HK-2 (cell line): ENCODE measurements at regions not wholly inside any gene's neighbourhood (a gene's known extent, or its start where the extent isn't known, plus 50 kb on each side); places are given as distances from the start of the nearest gene placed in this dataset.

Source experiments
- DNase-seq: peaks from one replicate; pipeline ENCODE4 v3.0.0-alpha.2; 2018; ENCODE audit not compliant: unreplicated experiment

DNA sequence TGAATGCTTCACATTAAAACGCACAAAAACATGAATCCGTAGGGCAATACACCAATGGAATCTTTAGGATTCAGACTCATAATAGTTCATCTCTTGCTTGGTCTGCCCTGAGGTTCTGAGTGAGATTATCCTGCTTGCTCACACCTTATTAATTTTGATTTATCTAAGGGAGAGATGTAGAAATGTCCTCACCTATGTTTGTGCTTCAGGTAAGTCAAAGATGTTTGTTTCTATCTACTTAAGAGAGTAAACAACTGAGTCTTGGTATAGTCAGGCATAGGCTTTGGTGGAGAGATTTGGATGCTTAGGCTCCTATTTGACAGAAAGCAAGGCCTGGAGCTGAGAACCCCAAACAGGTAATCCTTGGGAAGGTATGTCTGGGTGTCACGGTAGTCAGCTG lies 231.0 kb upstream of the TNP1 start:
- no peak for DNase-seq

DNA sequence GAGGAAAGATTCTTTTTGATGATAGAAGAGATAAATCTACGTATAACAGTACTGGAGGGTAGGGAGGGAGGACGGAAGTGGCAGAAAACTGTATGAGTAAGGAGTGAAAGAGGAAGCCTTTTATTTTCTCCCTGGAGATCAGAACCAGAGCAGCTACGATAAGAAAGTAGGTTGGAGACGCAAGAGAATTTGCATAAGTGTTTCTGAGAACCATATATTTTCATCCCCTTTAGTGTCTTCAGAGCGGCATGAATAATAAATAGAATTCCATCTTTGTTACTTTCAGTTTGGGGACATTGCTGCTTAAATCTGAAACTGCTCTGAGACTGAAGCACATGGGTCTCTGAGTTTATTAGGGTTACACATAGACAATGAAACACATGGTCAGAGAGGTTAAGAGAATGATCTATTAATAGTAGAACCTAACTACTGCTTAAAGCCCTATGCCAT lies 230.2 kb upstream of the TNP1 start:
- DNase-seq = no peak

DNA sequence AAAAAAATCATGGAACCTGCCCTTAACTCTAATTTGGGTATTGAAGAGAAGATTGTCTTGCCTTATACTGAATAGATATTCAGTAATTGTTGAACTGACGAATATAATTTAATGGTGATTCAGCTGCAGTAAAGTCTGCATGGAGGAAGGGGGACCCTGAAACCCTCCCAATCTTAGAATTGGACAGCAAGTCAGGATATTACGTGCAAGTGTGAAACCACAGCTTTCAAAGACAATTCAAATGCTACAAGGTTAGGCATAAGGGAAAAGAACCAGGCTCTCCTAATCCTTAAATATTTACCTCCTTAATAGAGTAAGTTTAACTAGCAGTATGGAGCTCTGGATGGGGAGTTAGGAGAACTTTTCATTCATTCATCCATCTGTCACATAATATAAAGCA lies 226.9 kb upstream of the TNP1 start:
- DNase-seq = no peak

DNA sequence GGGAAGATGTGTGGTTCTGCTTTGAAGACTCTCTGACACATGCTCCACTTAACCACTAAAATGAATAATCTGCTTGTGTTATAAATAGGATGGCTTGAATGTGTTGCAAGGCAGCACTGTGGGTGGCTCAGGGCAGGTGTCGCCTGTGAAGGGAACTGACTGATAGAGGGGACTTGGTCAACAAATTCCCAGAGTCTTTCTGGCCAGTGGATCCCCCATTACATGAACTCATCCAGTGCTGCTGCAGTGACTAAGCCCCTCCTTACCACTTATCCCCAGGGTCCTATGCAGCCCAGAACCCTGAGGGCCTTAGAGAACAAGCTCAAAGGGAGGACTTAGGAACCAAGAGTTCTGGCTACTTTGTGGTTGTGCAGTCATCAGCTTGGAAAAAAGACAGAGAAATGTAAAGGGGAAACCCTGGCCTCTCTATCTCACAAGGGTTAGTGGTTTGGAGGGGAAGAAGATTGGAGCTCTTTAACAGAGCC lies 226.2 kb upstream of the TNP1 start:
- no peak for DNase-seq

DNA sequence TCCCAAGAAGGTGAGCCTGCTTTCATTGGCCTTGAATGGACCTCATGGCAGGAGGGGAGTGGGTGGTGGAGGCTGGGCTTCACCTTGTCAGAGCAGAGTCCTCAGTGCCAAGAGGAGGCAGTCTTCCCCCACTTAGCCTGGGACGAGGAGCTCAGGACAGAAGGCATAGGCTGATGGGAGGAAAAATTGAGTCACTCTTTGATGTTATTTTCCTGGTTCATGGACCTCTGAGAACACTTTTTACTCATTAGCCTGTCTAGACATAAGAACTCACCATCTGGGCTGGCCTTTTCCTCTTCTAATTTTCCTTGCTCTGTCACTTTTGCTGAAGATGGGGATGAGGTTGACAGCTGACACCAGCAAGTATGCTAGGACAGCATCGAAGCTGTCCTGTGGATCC lies 225.7 kb upstream of the TNP1 start:
- DNase-seq = no peak

DNA sequence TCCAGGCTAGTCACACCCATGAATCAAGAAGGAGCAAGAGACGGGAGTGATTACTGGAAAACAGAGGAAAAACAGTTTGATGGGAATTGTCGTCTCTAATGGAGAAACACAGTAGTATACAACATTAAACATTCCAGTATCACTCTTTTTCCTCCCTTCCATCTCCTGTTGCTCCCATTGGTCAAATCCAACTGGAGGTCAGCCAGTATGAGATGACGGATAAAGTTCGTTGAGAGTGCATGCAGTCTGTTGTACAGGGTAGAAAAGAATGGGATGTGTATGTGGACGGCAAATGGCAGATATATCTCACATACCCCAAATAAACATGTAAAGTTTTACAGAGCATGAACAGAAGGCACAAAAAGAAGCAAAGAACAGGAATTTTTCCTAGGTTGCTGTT lies 221.9 kb upstream of the TNP1 start:
- DNase-seq = no peak

DNA sequence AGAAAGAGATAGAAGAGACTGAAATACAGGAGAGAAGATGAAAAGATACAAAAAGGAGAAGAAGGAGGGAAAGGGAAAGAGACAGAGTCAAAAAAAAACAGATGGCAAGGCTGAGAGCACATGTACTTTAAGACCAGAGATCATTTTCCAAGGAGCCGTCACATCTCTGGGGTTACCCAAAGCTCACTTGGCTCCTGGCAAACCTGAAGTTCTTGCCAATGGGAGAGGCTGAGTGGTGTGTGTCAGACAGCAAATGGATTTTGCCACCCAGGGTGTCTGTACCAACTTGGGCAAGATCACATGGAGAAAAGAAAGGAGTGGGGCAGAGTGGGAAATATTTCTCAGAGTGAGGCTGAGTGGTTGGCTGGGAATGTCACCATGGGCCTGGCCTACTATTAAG lies 219.3 kb upstream of the TNP1 start:
- DNase-seq = no peak

DNA sequence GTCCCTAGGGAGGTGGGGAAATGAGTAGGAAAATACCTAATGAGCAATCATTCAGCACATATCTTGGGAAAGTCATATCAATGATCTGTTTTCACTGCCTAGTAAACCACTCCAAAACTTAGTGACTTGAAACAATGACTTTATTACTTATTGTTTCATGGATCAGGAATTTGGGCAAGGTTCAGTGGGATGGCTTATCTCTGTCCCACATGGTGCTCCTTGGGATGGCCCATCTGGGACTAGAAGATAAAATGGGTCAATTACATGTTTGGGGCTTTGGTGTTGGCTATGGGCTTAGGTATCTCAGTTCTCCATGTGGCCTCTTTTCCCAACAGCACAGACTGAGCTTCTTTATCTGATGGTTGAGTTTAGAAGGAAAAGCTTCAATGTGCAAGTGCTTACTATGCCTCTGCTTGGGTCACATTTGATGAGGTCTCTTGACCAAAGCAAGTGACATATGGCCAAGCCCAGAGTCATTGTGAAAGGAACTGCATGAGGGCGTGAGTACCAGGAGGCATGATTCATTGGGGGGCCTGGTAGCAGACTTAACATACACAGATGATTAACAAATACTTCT lies 218.1 kb upstream of the TNP1 start:
- peak; percentile 36 for DNase-seq

DNA sequence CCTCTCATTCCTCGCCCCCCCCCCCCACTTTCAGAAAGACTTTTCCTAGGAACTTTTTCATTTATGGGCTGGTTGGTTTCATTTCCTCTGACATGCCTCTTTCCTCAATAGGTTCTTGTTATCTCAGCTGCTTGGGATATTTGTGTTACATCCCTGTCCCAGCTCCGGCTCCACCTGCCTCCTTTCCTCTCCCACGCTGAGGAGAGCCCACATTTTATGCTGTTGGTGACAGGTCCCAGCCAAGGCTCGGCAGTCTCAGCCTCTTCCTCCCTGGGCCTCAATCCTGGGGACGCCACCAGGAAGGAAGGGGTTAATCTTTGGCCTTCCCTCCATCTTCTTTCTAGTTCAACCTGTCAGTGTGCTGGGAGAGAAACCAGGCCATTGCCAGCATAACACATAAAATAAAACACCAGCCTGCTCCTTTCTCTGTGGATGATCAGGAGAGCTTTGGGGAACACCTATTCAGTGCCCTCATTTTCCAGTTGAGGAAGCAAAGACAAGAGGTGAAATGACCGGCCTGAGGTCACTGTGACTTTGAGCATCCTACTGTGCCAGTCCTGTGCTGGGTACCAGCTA lies 216.9 kb upstream of the TNP1 start:
- no peak for DNase-seq

DNA sequence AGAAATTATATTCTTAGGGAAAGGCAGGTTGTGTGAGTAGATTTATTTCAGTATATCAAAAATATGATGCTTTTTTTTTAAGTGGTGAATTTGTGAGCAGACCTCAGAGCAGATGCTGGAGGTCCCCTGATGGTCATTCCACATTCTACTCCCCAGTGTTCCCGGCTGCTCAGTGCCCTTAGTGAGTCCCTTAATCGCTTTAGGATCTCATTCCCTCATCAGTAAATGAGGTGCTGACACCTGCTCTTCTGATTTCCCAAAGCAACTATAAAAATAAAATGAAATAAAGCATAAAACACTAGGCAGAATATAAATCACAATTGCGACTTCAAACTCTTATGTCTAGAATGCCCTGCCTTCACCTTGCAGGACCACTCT lies 216.2 kb upstream of the TNP1 start:
- DNase-seq = no peak

DNA sequence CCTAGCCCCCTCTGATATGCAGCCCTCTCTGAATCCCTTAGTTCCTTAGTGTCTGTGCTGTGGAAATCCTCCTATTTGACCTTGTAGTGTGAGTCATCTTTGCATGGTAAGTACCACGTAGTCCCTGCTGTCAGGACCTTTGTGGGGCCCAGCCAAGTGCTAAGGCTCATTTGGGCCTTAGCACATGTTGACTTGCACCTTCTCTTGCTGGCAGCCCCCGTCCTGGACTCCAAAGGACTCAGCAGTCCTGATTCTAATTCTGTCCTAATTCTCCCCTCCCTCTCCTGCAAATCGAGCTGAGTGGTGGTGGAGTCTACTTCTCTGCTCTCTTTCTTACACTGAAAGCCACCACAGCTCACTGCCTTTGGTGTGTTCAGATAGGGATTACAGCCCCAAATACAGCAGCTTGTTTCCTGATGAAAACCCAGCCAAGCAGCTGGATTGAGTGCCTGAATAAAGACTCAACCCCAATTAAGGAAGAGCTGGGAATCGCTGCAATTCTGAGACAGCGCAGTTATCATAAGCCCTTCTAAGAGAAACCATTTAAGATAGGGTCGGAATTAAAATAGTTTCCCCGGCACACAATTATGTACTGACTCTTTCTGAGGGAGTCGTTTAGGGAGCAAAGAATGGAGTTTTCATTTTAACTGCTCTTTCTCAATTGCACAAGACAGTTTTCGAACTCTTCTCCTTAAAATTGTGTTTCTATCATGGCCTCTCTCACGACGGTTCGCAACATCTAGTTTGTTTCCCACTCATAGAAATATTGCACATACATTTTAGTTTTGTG lies 215.6 kb upstream of the TNP1 start:
- DNase-seq = peak; percentile 14

DNA sequence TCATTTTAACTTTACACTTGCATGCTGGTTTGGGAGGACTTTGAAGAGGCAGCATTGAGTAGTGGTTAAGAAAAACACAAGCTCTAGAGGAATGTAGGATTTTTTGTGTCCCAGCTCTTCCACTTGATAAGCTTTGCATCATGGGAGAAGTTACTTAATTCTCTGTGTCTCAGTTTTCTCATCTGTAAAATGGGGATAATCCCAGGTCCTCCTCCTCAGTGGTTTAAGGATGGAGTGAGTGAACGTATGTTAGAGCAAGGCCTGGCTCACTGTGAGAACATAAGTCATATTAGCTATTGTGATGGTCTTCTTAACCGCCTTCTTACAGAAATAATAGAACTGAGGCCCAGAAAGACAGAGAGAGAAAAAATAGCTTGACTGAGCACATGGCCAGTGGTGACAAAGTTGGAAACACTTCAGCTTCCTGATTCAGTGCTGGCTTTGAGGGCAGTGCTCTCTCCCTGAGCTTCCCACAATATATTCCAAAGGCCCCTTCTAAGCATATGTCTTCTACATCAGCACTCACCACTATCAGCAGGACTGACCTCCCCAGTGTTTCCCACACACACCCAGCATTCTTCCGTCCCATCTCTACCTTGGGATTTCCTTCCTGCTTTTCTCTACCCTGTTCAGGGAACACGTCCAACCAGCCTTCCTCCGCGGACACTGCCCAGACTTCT lies 214.9 kb upstream of the TNP1 start:
- no peak for DNase-seq

DNA sequence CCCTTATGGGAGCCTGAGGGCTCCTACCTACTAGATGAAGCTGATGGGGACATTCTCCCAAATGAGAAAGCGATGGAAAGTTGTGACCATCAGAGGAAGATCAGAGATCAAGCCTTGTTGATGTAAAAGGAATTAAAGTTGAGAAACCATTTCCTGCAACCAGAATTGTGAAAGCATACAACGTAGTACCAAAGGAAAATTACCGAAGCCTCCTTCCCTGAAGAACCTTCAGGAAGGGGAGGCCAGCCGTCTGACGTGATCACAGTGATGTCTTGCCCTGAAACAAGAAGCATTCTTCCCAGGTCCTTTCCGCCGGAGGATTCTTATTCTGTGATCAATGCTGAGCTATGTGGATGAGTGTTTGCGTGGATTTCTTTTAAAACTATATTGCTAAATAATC lies 211.6 kb upstream of the TNP1 start:
- no peak for DNase-seq

DNA sequence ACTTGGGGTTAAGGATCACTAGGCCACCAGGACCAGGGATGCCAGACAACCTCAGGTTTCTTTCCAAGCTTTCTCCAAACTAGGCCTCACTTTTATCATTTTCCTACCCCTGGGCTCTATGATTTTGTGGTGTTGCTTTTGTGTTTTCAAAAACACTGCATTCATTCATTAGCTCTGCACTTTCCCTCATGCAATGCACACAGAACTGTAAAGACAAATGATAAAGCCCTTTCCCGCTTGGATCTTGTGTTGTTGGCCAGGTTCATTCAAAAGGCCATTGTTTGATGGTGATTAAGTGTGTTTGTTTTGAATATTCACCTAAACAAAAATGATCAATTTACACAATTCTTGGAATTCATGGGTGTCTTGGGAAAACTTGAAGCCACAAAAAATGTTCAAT lies 210.7 kb upstream of the TNP1 start:
- DNase-seq = no peak

DNA sequence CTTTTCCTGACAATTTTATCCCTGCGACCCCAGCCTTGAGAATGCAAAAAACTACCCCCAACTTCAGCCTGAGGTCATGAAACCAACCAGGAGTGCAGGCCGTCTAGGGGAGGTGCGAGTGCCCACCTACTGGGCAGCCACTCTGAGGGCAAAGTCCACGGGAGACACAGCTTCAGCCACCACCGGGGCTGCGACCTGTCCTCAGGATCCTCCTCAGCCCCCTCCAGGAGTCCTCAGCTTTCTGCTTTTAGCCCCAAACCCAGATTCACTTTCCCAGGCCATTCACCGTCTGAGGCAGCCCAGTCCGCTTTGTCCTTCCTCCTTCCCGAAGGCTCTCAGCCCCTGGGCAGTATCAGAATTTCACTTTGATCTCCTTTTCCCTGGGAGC lies 210.2 kb upstream of the TNP1 start:
- no peak for DNase-seq

DNA sequence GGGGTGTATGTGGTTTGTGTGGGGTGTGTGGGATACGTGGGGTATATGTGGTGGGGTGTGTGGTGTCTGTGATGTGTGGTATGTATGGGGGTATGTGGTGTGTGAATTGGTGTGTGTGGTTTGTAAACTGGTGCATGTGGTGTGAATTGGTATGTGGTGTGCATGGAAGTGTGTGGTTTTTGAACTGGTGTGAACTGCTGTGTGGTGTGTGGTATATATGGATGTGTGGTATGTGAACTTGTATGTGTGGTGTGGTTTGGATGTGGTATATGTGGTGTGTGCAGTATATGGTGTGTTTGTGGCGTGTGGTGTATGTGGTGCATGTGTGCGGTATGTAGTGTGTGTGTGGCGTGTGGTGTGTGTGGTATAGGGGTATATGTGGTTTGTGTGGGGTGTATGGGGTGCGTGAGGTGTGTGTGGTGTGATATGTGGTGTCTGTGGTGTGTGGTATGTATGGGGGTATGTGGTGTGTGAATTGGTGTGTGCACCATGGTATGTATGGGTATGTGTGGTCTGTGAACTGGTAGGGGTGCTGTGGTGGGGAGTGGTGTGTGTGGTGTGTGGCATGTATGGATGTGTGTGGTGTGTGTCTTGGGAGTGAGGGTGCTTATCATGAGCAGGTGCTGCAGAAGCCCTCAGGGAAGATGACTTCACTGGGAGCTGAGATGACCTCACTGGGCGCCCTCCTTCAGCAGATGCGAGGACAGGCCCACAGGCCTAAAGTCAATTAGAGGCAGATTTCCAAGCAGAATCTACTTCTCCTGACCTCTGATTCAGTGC lies 209.6 kb upstream of the TNP1 start:
- no peak for DNase-seq

DNA sequence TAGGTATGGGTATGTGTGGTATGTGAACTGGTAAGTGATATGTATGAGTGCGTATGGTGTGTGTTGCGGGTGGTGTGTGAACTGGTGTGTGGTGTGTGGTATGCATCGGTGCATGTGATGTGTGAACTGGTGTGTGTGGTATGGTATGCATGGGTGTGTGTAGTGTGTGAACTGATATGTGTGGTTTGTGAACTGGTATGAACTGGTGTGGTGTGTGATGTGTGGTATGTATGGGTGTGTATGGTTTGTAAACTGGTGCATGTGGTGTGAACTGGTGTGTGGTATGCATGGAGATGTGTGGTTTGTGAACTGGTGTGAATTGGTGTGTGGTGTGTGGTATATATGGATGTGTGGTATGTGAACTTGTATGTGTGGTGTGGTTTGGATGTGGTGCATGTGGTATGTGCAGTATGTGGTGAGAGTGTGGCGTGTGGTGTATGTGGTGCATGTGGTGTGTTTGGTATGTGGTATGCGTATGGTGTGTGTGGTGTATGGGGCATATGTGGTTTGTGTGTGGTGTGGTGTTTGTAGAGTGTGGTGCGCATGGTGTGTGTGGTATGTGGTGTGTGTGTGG lies 208.9 kb upstream of the TNP1 start:
- DNase-seq = no peak

DNA sequence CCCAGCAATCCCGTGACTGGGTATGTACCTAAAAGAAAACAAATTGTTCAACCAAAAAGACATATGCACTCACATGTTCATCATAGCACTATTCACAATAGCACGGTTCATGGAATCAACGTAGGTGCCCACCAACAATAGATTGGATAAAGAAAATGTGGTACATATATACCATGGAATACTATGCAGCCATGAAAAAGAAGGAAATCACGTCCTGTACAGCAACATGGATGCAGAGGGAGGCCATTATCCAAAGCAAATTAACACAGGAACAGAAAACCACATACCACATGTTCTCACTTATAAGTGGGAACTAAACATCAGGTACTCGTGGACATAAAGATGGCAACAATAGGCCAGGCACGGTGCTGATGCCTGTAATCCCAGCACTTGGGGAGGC lies 207.9 kb upstream of the TNP1 start:
- DNase-seq = no peak

DNA sequence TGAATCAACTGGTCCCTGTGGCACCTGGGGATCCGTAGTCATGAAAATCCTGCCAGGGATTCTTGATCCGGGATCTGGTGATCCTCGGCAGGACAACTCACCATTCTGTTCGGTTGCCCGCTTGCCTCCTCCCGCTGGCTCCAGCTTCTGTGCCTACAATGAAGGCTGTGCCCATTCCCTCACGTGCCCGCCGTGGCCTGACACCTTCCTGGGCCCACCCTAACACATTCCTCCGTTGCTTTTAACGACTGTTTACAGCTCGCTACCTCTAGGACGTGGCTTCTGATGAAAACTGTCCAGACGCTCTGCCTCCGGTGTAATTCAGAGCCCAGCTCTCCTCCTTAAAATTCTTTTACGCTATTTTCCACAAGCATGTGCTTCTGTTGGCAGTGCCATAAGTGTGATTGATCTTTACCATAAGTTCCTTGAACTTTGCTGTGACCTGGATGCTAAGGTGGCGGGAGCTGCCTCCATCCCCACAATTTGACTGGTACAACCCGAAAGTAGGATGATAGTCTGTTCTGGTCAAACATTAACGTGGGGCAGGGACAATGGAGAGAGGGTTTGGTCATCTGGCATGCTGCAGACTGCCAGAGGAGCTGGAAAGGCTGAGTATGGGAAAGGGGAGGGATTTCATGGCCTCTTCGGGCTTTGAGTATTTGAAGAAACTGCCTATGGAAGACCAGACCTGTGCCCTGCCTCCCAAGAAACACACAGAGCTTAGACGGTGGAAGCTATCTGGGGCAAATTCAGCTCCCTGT lies 206.8 kb upstream of the TNP1 start:
- no peak for DNase-seq

DNA sequence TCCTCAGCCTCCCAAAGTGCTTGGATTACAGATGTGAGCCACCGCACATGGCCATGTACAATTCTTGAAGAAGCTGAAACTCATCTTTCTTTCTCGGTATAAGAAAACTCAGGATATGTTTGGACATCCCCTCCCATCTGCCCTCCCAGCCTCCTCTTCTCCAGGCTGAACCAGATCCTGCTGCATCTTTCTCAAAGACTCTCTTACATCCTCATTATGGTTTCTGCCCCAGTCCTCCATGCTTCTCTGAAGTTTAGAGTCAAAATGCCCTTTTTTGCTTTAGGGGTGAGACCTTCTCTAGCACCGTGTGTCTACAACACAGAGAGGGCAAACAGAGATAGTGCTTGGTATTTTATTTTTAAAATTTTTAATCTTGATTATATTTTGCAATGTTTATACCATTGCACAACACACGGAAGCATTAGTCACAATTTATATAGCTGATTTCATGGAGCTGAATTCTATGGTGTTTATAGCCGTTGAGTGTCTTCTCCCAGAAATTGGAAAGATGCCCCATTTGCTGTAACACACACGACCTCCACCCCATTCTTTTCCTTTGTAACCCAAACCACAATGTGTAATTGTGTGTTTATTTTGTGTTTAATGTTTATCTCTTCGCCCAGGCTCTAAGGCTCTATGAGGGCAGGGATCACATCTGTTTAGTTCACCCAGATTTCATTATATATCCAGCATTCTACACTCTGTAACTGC lies 206.0 kb upstream of the TNP1 start:
- no peak for DNase-seq

DNA sequence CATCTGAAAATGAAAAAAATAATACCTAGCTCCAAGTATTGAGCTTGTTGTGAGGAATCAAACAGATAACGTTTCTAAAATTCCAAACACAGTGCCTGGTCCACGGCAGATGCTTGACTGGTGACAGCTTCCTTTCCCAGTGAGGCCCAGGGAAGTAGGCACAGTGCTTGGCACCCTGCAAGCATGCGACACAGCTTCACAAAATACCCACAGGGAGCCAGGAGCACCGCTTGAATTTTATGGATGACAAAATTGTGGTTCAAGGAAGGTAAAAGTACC lies 205.1 kb upstream of the TNP1 start:
- no peak for DNase-seq
